Peyer's patch (tissue), 4 donors: ENCODE measurements at regions not wholly inside any gene's neighbourhood (a gene's known extent, or its start where the extent isn't known, plus 50 kb on each side); places are given as distances from the start of the nearest gene placed in this dataset.
"Not testable (repeated sequence)": the region's sequence is repeated elsewhere in the genome, so short reads cannot be mapped to it uniquely, and the experiment has no call there.

Experiments
- DNase-seq, 3 donors: peaks; one replicate each; pipeline ENCODE4 v3.0.0-alpha.2; 2017 to 2019
- H3K27ac ChIP-seq, 4 donors: fragments of 200-600 bp; sonication (generic); one replicate each; pipeline ENCODE4 v1.5.1; 2016 to 2019
- H3K27me3 ChIP-seq, 2 donors: fragments of 200-600 bp; sonication (generic); one replicate each; pipeline ENCODE4 v1.5.1; 2019
- H3K36me3 ChIP-seq, 3 donors: fragments of 200-600 bp; sonication (generic); one replicate each; pipeline ENCODE4 v1.5.1; 2016 to 2019
- H3K4me1 ChIP-seq, 4 donors: fragments of 200-600 bp; sonication (generic); one replicate each; pipeline ENCODE4 v1.5.1; 2016 to 2019
- H3K4me3 ChIP-seq, 4 donors: fragments of 200-600 bp; sonication (generic); 1 replicate in 3 of 4; 2 replicates in 1 of 4; pipeline ENCODE4 v1.5.1; 2016 to 2019; ENCODE audit warnings: mild to moderate bottlenecking in 1 of 4
- H3K9me3 ChIP-seq, 4 donors: fragments of 200-600 bp; sonication (generic); one replicate each; pipeline ENCODE4 v1.5.1; 2016 to 2019; ENCODE audit warnings: mild to moderate bottlenecking in 1 of 4
- POLR2A ChIP-seq, 2 donors: fragments of 450-650 bp; IDR thresholded peaks; one replicate each; pipeline ENCODE4 v1.5.1; 2017; ENCODE audit warnings: antibody characterized with exemption in 2 of 2, mild to moderate bottlenecking in 2 of 2, moderate library complexity in 2 of 2
- TF ChIP-seq, protein P1 (sequence below), 6 experiments: fragments of 450-650 bp in 4 of 6; fragments of 200-600 bp in 2 of 6; sonication (generic) in 1 of 6; IDR thresholded peaks; one replicate each; pipeline ENCODE4 v1.5.1; 2017 to 2019; ENCODE audit warnings: antibody characterized with exemption in 6 of 6, mild to moderate bottlenecking in 3 of 6, moderate library complexity in 1 of 6

DNA sequence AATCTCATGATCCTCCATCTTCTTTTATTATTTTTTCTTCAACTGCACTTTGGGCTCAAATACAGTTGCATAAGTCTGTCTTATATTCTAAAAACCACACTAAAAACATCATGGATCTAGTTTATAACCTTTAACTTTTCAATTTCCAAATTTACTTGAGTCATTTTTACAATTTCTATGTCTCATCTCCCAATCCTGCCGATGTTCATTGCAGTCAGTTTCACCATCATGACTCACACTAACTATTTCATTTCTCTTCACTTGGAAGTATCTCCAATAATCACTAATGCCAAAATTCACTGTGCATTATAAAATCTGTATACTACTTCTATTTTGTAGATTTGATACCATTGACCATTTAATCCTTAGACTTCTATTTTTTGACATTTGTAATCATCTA, 806.9 kb upstream of the SORCS1 start:
- Histone ChIP-seq H3K27me3 (no peaks in the 10 kb centered on the region), H3K9me3 (no peaks in the 10 kb centered on the region), H3K4me1 (no peaks in the 10 kb centered on the region), H3K36me3 (no peaks in the 10 kb centered on the region), H3K27ac (no peak overlapping the region), H3K4me3 (no peak overlapping the region)
- DNase-seq: no peak
- TF ChIP-seq, protein P1, sequence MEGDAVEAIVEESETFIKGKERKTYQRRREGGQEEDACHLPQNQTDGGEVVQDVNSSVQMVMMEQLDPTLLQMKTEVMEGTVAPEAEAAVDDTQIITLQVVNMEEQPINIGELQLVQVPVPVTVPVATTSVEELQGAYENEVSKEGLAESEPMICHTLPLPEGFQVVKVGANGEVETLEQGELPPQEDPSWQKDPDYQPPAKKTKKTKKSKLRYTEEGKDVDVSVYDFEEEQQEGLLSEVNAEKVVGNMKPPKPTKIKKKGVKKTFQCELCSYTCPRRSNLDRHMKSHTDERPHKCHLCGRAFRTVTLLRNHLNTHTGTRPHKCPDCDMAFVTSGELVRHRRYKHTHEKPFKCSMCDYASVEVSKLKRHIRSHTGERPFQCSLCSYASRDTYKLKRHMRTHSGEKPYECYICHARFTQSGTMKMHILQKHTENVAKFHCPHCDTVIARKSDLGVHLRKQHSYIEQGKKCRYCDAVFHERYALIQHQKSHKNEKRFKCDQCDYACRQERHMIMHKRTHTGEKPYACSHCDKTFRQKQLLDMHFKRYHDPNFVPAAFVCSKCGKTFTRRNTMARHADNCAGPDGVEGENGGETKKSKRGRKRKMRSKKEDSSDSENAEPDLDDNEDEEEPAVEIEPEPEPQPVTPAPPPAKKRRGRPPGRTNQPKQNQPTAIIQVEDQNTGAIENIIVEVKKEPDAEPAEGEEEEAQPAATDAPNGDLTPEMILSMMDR (IDR thresholded peaks at IDR 0.05): no peak
- no peak for TF ChIP-seq POLR2A (IDR thresholded peaks at IDR 0.05)

DNA sequence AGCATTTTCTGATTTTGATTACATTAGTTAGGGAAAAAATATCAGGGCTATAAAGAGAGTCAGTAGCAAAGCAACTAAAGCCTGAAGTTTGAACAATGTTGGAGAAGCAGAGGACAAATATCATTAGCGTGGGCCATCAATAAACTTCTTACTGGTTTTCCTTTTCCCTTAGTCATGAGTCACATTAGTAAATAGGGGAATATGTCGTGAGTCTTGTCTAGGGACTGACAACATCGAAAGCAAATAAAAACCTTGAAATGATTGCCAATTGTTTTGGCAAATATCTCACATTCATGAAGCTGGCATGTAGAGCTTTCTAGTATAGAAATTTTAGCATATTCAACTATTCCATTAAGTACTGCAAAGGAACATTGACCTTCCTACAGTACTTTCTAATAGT, 806.0 kb upstream of the SORCS1 start:
- no peaks in the 10 kb centered on the region for H3K9me3 ChIP-seq
- H3K4me1 ChIP-seq: no peaks in the 10 kb centered on the region
- H3K4me3 ChIP-seq: no peak overlapping the region
- H3K27ac ChIP-seq: no peak overlapping the region
- no peaks in the 10 kb centered on the region for H3K27me3 ChIP-seq
- no peak for DNase-seq
- TF ChIP-seq, protein P1 (IDR thresholded peaks at IDR 0.05): no peak
- TF ChIP-seq POLR2A (IDR thresholded peaks at IDR 0.05): no peak
- H3K36me3 ChIP-seq: no peaks in the 10 kb centered on the region

DNA sequence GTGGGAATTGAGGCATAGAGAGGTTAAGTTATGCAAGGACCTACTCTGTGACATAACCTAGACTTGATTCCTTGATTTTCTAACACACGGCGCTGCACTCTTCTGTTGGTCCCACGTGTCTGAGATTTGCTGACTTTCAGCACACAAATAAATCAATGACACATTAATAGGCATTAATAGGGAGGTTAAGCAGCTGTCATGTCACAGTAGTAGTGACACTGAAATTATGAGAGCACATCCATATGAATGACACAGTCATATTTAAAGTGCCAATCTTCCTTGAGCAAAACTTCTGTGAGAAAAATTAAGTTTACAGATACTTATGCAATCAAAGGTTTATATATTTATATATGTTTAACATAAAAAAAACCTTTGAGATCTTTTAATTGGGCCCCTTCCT, 805.4 kb upstream of the SORCS1 start:
- H3K36me3 ChIP-seq: no peaks in the 10 kb centered on the region
- H3K4me3 ChIP-seq: no peak overlapping the region
- DNase-seq: no peak
- H3K27ac ChIP-seq: no peak overlapping the region
- no peaks in the 10 kb centered on the region for H3K9me3 ChIP-seq
- no peaks in the 10 kb centered on the region for H3K4me1 ChIP-seq
- H3K27me3 ChIP-seq: no peaks in the 10 kb centered on the region
- TF ChIP-seq POLR2A (IDR thresholded peaks at IDR 0.05): no peak
- TF ChIP-seq, protein P1 (IDR thresholded peaks at IDR 0.05): no peak

DNA sequence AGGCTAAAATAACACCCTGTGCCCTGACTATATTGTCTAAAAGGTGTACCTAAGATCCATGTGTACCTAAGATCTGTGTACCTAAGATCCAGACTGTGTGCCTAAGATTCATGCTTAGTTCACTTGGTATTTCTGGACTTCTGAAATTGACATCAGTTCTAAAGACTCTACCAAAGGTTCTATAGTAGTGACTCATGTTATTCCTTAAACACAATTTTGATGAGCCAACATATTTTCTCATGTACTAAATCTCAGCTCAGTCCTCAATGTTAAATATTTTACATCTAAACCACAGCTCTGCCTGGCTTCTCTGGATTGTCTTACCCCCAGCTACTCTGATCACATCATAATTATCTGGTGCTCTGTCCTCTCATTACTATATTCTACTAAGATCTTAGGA, 802.3 kb upstream of the SORCS1 start:
- H3K4me1 ChIP-seq: no peaks in the 10 kb centered on the region
- TF ChIP-seq, protein P1 (IDR thresholded peaks at IDR 0.05): no peak
- no peak for TF ChIP-seq POLR2A (IDR thresholded peaks at IDR 0.05)

DNA sequence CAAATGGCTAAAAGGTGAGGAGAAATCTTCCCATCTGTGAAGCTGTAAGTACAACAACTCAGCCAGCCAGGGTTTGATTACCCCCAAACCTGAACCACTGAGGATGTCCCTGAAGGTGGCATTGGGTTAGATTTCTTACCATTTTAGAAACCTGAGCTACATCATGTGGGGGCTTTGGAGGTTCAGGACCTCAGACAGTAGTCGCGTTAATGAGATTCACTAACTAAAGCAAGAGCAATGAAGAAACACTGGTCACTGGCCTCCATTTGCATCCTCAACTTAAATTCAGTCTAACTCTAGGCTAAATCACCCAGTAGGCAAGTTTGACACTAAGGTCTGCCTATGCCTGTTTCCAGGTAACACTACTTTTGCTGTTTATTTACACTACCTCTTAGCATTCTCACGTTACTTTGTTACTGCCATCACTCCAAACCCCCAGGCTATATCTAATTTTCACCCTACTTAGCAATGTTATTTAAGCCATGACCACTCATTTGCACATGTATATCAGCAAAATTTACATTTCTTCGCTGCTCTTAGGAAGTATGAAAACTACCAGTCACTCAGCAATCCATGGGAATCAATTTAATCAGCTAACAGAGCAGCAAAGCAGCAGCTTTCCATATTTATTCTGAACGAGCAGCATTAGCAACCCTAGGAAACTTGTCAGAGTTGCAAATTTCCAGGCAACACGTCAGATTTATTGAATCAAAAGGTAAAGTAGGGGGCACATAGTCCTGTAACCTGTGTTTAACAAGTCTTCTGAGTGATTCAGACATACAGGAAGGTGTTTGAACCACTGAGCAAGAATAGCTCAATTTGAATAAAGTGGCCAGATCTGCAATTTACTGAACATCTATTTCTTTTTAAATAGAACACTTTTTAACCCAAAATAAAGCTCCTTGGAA, 788.4 kb upstream of the SORCS1 start:
- H3K27ac ChIP-seq: no peak overlapping the region
- TF ChIP-seq, protein P1 (IDR thresholded peaks at IDR 0.05): no peak
- no peaks in the 10 kb centered on the region for H3K27me3 ChIP-seq
- H3K9me3 ChIP-seq: no peaks in the 10 kb centered on the region
- no peaks in the 10 kb centered on the region for H3K4me1 ChIP-seq
- no peak overlapping the region for H3K4me3 ChIP-seq
- DNase-seq: no peak
- no peaks in the 10 kb centered on the region for H3K36me3 ChIP-seq

More for the DNA sequence above, 802.3 kb upstream of the SORCS1 start:
- H3K4me3 ChIP-seq: no peak overlapping the region
- DNase-seq: no peak
- H3K36me3 ChIP-seq: no peaks in the 10 kb centered on the region
- H3K9me3 ChIP-seq: no peaks in the 10 kb centered on the region
- H3K27ac ChIP-seq: no peak overlapping the region
- H3K27me3 ChIP-seq: no peaks in the 10 kb centered on the region

DNA sequence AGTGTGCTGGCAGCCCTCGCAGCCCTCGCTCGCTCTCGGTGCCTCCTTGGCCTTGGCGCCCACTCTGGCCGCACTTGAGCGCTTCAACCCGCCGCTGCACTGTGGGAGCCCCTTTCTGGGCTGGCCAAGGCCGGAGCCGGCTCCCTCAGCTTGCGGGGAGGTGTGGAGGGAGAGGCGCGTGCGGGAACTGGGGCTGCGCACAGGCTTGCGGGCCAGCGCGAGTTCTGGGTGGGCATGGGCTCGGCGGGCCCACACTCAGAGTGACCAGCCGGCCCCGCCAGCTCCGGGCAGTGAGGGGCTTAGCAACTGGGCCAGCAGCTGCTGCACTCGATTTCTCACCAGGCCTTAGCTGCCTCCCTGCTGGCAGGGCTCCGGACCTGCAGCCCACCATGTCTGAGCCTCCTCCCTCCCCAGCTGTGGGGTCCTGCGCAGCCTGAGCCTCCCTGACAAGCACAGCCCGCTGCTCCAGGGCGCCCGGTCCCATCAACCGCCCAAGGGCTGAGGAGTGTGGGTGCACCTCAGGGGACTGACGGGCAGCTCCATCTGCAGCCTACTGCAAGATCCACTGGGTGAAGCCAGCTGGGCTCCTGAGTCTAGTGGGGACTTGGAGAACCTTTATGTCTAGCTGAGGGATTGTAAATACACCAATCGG, 786.0 kb upstream of the SORCS1 start:
- H3K4me1 ChIP-seq, H3K36me3 ChIP-seq, H3K27me3 ChIP-seq, H3K27ac ChIP-seq, DNase-seq, H3K9me3 ChIP-seq, H3K4me3 ChIP-seq: not testable (repeated sequence)
